ENCODE measurements at regions not wholly inside any gene's neighbourhood (a gene's known extent, or its start where the extent isn't known, plus 50 kb on each side); places are given as distances from the start of the nearest gene placed in this dataset. TPM values are rescaled to one million over a fixed set of nuclear protein-coding genes. Genes with fewer than 3 reads are reported as not detected.

Small RNAs in the stretch of these regions (small RNA-seq; reads per million reads assigned to genes)
- not detected for gene NANOGP3 (ENCODE audit: low replicate concordance)

Measured in spinal cord (tissue), 1 donor.